ENCODE measurements at regions not wholly inside any gene's neighbourhood (a gene's known extent, or its start where the extent isn't known, plus 50 kb on each side); places are given as distances from the start of the nearest gene placed in this dataset.

GRCh38 chr1:170800265-170800664 is 135.1 kb upstream of the MROH9 start (continued):
- TF ChIP-seq MGA (IDR thresholded peaks at IDR 0.05) (no peak), ZNF23 (CRISPR knock-in tag; IDR thresholded peaks at IDR 0.05) (no peak), HNRNPUL1 (IDR thresholded peaks at IDR 0.05; ENCODE audit: low read length) (no peak), NFYB (IDR thresholded peaks at IDR 0.05; ENCODE audit: extremely low read depth, insufficient read length) (no peak), MLLT1 (IDR thresholded peaks at IDR 0.05) (no peak), BACH1 (tag; IDR thresholded peaks at IDR 0.05) (no peak), ILF3 (IDR thresholded peaks at IDR 0.05; ENCODE audit: borderline replicate concordance) (no peak)
